ENCODE measurements at regions not wholly inside any gene's neighbourhood (a gene's known extent, or its start where the extent isn't known, plus 50 kb on each side); places are given as distances from the start of the nearest gene placed in this dataset.

GRCh38 chr15:31221936-31222515 is 104.6 kb upstream of the KLF13 start:
- TF ChIP-seq EZH2 (IDR thresholded peaks at IDR 0.05; ENCODE audit: borderline replicate concordance, control insufficient read depth, low read depth, low read length), result no peak
- no peak for TF ChIP-seq DPF2 (IDR thresholded peaks at IDR 0.05)
- TF ChIP-seq CTCF (IDR thresholded peaks at IDR 0.05 in 2 of 3, conservative IDR thresholded peaks at IDR 0.05 in 1 of 3; ENCODE audit: control insufficient read depth in 2 of 3, extremely low read depth in 1 of 3, insufficient read depth in 1 of 3, low read depth in 3 of 3, low read length in 3 of 3), result no peak
- no peak for TF ChIP-seq NR2C2 (IDR thresholded peaks at IDR 0.05; ENCODE audit: borderline replicate concordance, control insufficient read depth, insufficient read length, low read depth)
- no peak for TF ChIP-seq BCL3 (IDR thresholded peaks at IDR 0.05; ENCODE audit: borderline replicate concordance, insufficient read depth, low read depth, low read length, poor library complexity, severe bottlenecking)
- TF ChIP-seq HDAC6 (IDR thresholded peaks at IDR 0.05; ENCODE audit: unreplicated experiment), result no peak
